Skeletal muscle satellite cell (primary cell): ENCODE measurements at regions not wholly inside any gene's neighbourhood (a gene's known extent, or its start where the extent isn't known, plus 50 kb on each side); places are given as distances from the start of the nearest gene placed in this dataset.

Experiments
- H3K27me3 ChIP-seq: 2 replicates; pipeline ENCODE4 v1.7.0; 2013; ENCODE audit warnings: low read length; ENCODE audit not compliant: control insufficient read depth, insufficient read depth
- H3K36me3 ChIP-seq: 2 replicates; pipeline ENCODE4 v1.7.0; 2013; ENCODE audit warnings: mild to moderate bottlenecking, control low read depth, low read length; ENCODE audit not compliant: insufficient read depth
- H3K4me1 ChIP-seq: 2 replicates; pipeline ENCODE4 v1.7.0; 2013; ENCODE audit warnings: low read length; ENCODE audit not compliant: control insufficient read depth, insufficient read depth
- H3K4me2 ChIP-seq: 2 replicates; pipeline ENCODE4 v1.7.0; 2013; ENCODE audit warnings: mild to moderate bottlenecking, low read length
- H3K4me3 ChIP-seq: 2 replicates; pipeline ENCODE4 v1.7.0; 2013; ENCODE audit warnings: low read length
- H3K9ac ChIP-seq: 2 replicates; pipeline ENCODE4 v1.7.0; 2013; ENCODE audit warnings: mild to moderate bottlenecking, low read depth, low read length, moderate library complexity
- H3K9me3 ChIP-seq: replicated peaks from 2 replicates; pipeline ENCODE4 v1.7.0; 2013; ENCODE audit warnings: mild to moderate bottlenecking, control low read depth, low read length

DNA sequence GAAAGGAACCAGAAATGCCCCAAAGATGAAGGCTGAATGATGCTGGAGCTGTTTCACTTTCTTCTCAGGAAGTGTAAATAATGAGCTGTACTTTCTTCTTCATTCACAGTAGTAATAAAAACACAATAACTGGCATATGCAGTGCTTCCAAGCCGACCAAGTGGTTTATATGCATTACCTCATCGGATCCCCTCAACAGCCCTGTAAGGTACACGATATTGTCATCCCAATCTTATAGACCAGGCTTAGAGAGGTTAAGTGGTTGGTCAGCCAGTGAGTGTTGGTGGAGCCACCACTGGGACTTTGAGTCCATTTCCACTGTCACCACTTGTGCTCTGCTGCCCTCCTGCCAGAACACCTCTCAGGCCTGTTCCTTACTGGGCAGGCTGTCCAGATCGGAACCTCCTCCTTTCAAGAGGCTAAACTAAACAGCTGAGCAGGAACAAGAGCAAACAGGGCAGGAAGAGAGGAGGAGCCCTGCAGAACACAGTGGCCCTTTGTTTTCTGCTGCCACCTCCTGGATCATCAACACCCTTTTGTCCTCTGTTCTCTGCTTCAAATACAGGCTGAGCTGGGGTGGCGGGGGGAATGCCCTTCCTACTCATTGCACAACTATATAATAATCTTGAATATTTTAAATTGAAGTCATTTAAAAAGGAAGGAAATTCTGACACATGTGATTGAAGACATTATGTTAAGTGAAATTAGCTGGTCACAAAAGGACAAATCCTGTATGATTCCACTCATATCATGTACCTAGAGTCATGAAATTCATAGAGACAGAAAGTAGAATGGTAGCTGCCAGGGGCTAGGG lies 112.5 kb upstream of the ATP6AP2 start:
- peaks cover 4% of the 10 kb centered on the region for H3K4me1 ChIP-seq
- H3K4me3 ChIP-seq: no peak overlapping the region
- no peaks in the 10 kb centered on the region for H3K9me3 ChIP-seq
- H3K9ac ChIP-seq: no peak overlapping the region
- no peaks in the 10 kb centered on the region for H3K36me3 ChIP-seq
- peaks cover 69% of the 10 kb centered on the region for H3K27me3 ChIP-seq
- no peak overlapping the region for H3K4me2 ChIP-seq

DNA sequence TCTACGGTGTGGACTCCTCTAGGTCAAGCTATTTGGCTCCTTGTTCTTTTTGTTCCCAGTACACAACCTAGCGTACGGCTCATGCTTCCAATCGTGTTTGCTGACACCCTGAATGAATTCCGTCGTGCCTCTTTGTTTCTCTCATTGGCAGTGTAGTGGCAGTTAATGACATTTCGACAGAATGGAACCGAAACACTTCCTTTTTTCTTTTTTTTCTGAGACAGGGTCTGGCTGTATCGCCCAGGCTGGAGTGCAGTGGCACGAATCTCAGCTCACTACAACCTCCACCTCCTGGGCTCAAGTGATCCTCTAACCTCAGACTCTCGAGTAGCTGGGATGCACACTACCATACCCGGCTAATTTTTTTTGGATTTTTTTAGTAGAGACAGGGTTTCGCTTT lies 113.3 kb upstream of the ATP6AP2 start:
- H3K4me2 ChIP-seq: no peak overlapping the region

GRCh38 chrX:40465735-40466551 lies 114.8 kb upstream of the ATP6AP2 start:
- no peak overlapping the region for H3K4me3 ChIP-seq
- no peak overlapping the region for H3K4me2 ChIP-seq
- no peaks in the 10 kb centered on the region for H3K36me3 ChIP-seq
- H3K9ac ChIP-seq: no peak overlapping the region
- no peaks in the 10 kb centered on the region for H3K4me1 ChIP-seq
- peaks cover 84% of the 10 kb centered on the region for H3K27me3 ChIP-seq
- H3K9me3 ChIP-seq: no peaks in the 10 kb centered on the region

More for the DNA sequence above, 113.3 kb upstream of the ATP6AP2 start:
- H3K9ac ChIP-seq: no peak overlapping the region
- peaks cover 3% of the 10 kb centered on the region for H3K4me1 ChIP-seq
- H3K4me3 ChIP-seq: no peak overlapping the region
- H3K27me3 ChIP-seq: peaks cover 76% of the 10 kb centered on the region
- no peaks in the 10 kb centered on the region for H3K36me3 ChIP-seq
- H3K9me3 ChIP-seq: no peaks in the 10 kb centered on the region

- Histone ChIP-seq H3K4me2 (no peak overlapping the region), H3K4me1 (no peaks in the 10 kb centered on the region), H3K36me3 (no peaks in the 10 kb centered on the region), H3K9ac (no peak overlapping the region), H3K9me3 (no peaks in the 10 kb centered on the region), H3K27me3 (peaks cover 73% of the 10 kb centered on the region), H3K4me3 (no peak overlapping the region)
Observed at GRCh38 chrX:40462795-40463194, 118.0 kb upstream of the ATP6AP2 start.

- Histone ChIP-seq H3K4me3 (no peak overlapping the region), H3K27me3 (peaks cover 64% of the 10 kb centered on the region), H3K4me1 (no peaks in the 10 kb centered on the region), H3K36me3 (no peaks in the 10 kb centered on the region), H3K4me2 (no peak overlapping the region), H3K9me3 (peaks cover 2% of the 10 kb centered on the region), H3K9ac (no peak overlapping the region)
Observed at GRCh38 chrX:40460926-40461325, 119.8 kb upstream of the ATP6AP2 start.

GRCh38 chrX:40459571-40460158 lies 121.1 kb upstream of the ATP6AP2 start:
- Histone ChIP-seq H3K9ac (no peak overlapping the region), H3K4me2 (no peak overlapping the region), H3K9me3 (peaks cover 2% of the 10 kb centered on the region), H3K4me3 (no peak overlapping the region), H3K27me3 (peaks cover 52% of the 10 kb centered on the region), H3K4me1 (no peaks in the 10 kb centered on the region), H3K36me3 (no peaks in the 10 kb centered on the region)

DNA sequence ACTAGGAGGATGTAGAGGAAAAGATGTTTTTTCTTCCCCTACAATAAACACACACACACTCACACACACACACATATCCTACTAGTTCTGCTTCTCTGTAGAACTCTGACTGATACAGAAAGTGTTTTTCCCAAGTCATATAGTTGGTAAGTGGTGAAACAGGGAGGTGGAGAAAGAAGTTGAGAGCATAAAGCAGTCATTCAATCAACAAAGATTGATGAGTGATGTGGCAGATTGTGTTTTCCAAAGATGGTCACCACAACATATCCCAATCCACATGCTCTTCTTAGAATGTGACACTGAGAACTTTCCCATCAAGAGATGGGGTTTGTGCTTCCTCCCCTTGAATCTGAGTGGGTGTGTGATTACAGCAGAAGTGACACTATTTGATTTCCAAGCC lies 123.4 kb upstream of the ATP6AP2 start:
- no peaks in the 10 kb centered on the region for H3K4me1 ChIP-seq
- H3K4me3 ChIP-seq: no peak overlapping the region
- peaks cover 44% of the 10 kb centered on the region for H3K27me3 ChIP-seq
- H3K9ac ChIP-seq: no peak overlapping the region
- peaks cover 2% of the 10 kb centered on the region for H3K9me3 ChIP-seq
- H3K36me3 ChIP-seq: no peaks in the 10 kb centered on the region
- no peak overlapping the region for H3K4me2 ChIP-seq

DNA sequence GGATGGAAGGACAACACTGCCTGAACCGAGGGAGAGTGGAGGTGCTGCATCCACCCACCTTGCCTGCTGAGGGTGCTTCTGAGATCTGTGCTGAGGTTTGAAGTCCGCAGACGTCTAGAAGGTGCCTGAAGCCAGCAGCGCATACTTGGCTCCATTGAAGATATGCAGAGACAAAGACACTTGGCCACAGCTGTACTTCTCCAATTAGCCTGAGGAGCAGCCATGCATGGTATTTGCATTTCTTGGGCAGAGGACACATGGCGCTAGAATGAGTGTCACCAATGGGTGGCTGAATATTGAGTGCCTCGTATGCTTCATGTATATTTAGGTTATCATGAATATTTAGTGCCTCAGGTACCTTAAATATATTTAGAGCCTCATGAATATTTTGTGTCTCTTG lies 128.7 kb upstream of the ATP6AP2 start:
- no peaks in the 10 kb centered on the region for H3K36me3 ChIP-seq
- H3K27me3 ChIP-seq: peaks cover 57% of the 10 kb centered on the region
- H3K9ac ChIP-seq: no peak overlapping the region
- no peaks in the 10 kb centered on the region for H3K9me3 ChIP-seq
- no peaks in the 10 kb centered on the region for H3K4me1 ChIP-seq
- H3K4me2 ChIP-seq: no peak overlapping the region
- no peak overlapping the region for H3K4me3 ChIP-seq

- no peaks in the 10 kb centered on the region for H3K9me3 ChIP-seq
- peaks cover 69% of the 10 kb centered on the region for H3K27me3 ChIP-seq
- no peaks in the 10 kb centered on the region for H3K4me1 ChIP-seq
- H3K36me3 ChIP-seq: no peaks in the 10 kb centered on the region
- no peak overlapping the region for H3K9ac ChIP-seq
- no peak overlapping the region for H3K4me2 ChIP-seq
- H3K4me3 ChIP-seq: no peak overlapping the region
Observed at GRCh38 chrX:40449956-40450706, 130.6 kb upstream of the ATP6AP2 start.

DNA sequence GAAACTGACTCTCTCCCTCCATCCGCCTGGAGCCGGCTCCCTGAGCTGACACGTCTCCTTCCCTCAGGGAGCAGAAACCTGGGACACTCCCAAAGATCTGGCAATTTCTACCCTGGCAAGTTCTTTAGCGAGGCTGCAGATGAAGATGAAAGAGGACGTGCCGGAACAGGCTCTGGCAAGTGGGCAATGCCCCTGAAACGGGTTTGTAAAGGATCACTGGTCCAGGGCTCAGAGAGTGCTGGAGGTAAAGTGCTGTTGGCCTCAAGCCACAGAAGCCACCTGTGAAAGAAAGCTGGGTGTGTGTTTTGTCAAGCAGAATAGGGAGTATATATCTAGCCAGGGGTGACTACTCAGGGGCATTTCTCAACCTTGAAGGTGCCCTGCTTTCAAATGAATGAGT lies 131.4 kb upstream of the ATP6AP2 start:
- H3K4me2 ChIP-seq: no peak overlapping the region
- H3K9me3 ChIP-seq: no peaks in the 10 kb centered on the region
- no peaks in the 10 kb centered on the region for H3K36me3 ChIP-seq
- no peak overlapping the region for H3K4me3 ChIP-seq
- peaks cover 73% of the 10 kb centered on the region for H3K27me3 ChIP-seq
- H3K9ac ChIP-seq: no peak overlapping the region
- no peaks in the 10 kb centered on the region for H3K4me1 ChIP-seq

GRCh38 chrX:40448793-40449192 lies 132.0 kb upstream of the ATP6AP2 start:
- H3K9ac ChIP-seq: no peak overlapping the region
- no peak overlapping the region for H3K4me2 ChIP-seq
- H3K9me3 ChIP-seq: no peaks in the 10 kb centered on the region
- H3K4me1 ChIP-seq: no peaks in the 10 kb centered on the region
- no peak overlapping the region for H3K4me3 ChIP-seq
- peaks cover 73% of the 10 kb centered on the region for H3K27me3 ChIP-seq
- H3K36me3 ChIP-seq: no peaks in the 10 kb centered on the region
